HCT116 (cell line): ENCODE measurements at regions not wholly inside any gene's neighbourhood (a gene's known extent, or its start where the extent isn't known, plus 50 kb on each side); places are given as distances from the start of the nearest gene placed in this dataset.

Experiments
- ATAC-seq: fragments of 200-7000 bp; cut with Tn5 transposase; 2 replicates; pipeline ENCODE4 v1.9.1; 2020; ENCODE audit warnings: mild to moderate bottlenecking, moderate library complexity
- BruUV-seq: library from RNA; stranded (reverse); fragments of 400-500 nt; replicated peaks from 2 replicates; lab custom pipeline; 2021; lab: Mats Ljungman, UMichigan
- CTCF ChIA-PET: fragments of 300-600 bp; sonication (Branson Sonifier 250); formaldehyde crosslinking; loops from one replicate; lab custom pipeline; 2021; ENCODE audit warnings: antibody characterized with exemption; lab: Charles Lee
- POLR2A ChIA-PET: fragments of 300-600, 350-600 bp; sonication (Branson Sonifier 250); formaldehyde crosslinking; loops from one replicate; lab custom pipeline; 2021; ENCODE audit warnings: antibody characterized with exemption; lab: Charles Lee
- RAD21 ChIA-PET, 2 experiments: fragments of 300-600 bp; sonication (Branson Sonifier 250); formaldehyde crosslinking; loops; one replicate each; lab custom pipeline; 2023; ENCODE audit warnings: low total read pairs in 2 of 2; ENCODE audit not compliant: uncharacterized antibody in 2 of 2, unreplicated experiment in 2 of 2, low non-redundant PET in 1 of 2; lab: Charles Lee
- DNase-seq: peaks from one replicate; pipeline ENCODE4 v3.0.0-alpha.2; 2010; ENCODE audit warnings: low read depth, low spot score
- H2AFZ ChIP-seq: fragments of 200-600 bp; shearing (Covaris generic), sonication (generic); 2 replicates; pipeline ENCODE4 v1.6.1; 2017; ENCODE audit warnings: low read depth, mixed run types, mixed read lengths, antibody characterized with exemption, low read length; ENCODE audit not compliant: poor library complexity, severe bottlenecking
- H3K27ac ChIP-seq: 2 replicates; pipeline ENCODE4 v1.5.1; 2012; ENCODE audit warnings: low read depth, low read length
- H3K27me3 ChIP-seq: fragments of 200-600 bp; sonication (generic); 2 replicates; pipeline ENCODE4 v1.6.1; 2016; ENCODE audit warnings: mixed run types, low read length, mixed read lengths; ENCODE audit not compliant: insufficient read depth
- H3K36me3 ChIP-seq, 2 experiments: fragments of 200-500 bp in 1 of 2; fragments of 200-600 bp in 1 of 2; sonication (Bioruptor generic) in 1 of 2; sonication (generic) in 1 of 2; 2 replicates each; pipeline versions ENCODE4 v1.5.1 to v1.6.1; 2014 to 2016; ENCODE audit warnings: low read length in 2 of 2, inconsistent platforms in 1 of 2, mixed read lengths in 1 of 2, mixed run types in 1 of 2; ENCODE audit not compliant: insufficient read depth in 2 of 2, control insufficient read depth in 1 of 2
- H3K4me1 ChIP-seq, 2 experiments: fragments of 200-600 bp in 1 of 2; sonication (generic) in 1 of 2; 2 replicates each; pipeline versions ENCODE4 v1.5.1 to v1.6.1; 2012 to 2017; ENCODE audit warnings: low read length in 2 of 2, inconsistent platforms in 1 of 2, mild to moderate bottlenecking in 1 of 2, mixed read lengths in 1 of 2, mixed run types in 1 of 2, moderate library complexity in 1 of 2; ENCODE audit not compliant: insufficient read depth in 2 of 2, control insufficient read depth in 1 of 2
- H3K4me2 ChIP-seq: fragments of 200-600 bp; sonication (generic); 2 replicates; pipeline ENCODE4 v1.6.1; 2017; ENCODE audit warnings: mixed run types, low read length, mixed read lengths
- H3K4me3 ChIP-seq, 2 experiments: fragments of 200-600 bp in 1 of 2; sonication (generic) in 1 of 2; replicated peaks in 1 of 2; 2 replicates each; pipeline ENCODE4 v1.5.1; 2011 to 2016; ENCODE audit warnings: low read length in 2 of 2, control low read depth in 1 of 2, low read depth in 1 of 2, mild to moderate bottlenecking in 1 of 2, mixed read lengths in 1 of 2, mixed run types in 1 of 2
- H3K79me2 ChIP-seq: fragments of 200-600 bp; sonication (generic); 2 replicates; pipeline ENCODE4 v1.6.1; 2017; ENCODE audit warnings: mild to moderate bottlenecking, mixed run types, low read length, moderate library complexity, mixed read lengths; ENCODE audit not compliant: insufficient read depth
- H3K9ac ChIP-seq: fragments of 200-600 bp; sonication (generic); 2 replicates; pipeline ENCODE4 v1.6.1; 2016; ENCODE audit warnings: low read length, mixed read lengths
- H3K9me2 ChIP-seq: fragments of 200-600 bp; sonication (generic), shearing (Covaris generic); 2 replicates; pipeline ENCODE4 v1.6.1; 2017; ENCODE audit warnings: mixed run types, mild to moderate bottlenecking, moderate library complexity; ENCODE audit not compliant: insufficient read depth
- H3K9me3 ChIP-seq, 2 experiments: fragments of 200-500 bp in 1 of 2; fragments of 200-600 bp in 1 of 2; sonication (Bioruptor generic) in 1 of 2; sonication (generic) in 1 of 2; 2 replicates each; pipeline ENCODE4 v1.6.1; 2014 to 2017; ENCODE audit warnings: low read length in 2 of 2, mixed read lengths in 2 of 2, inconsistent platforms in 1 of 2, low read depth in 1 of 2, mild to moderate bottlenecking in 1 of 2, mixed run types in 1 of 2, moderate library complexity in 1 of 2; ENCODE audit not compliant: control insufficient read depth in 1 of 2, insufficient read depth in 1 of 2
- H4K20me1 ChIP-seq: fragments of 200-600 bp; sonication (generic), shearing (Covaris generic); 2 replicates; pipeline ENCODE4 v1.6.1; 2017; ENCODE audit warnings: mixed run types, mild to moderate bottlenecking, moderate library complexity; ENCODE audit not compliant: insufficient read depth
- ATF3 ChIP-seq: IDR thresholded peaks from 2 replicates; pipeline ENCODE4 v1.6.1; 2012
- CBX3 ChIP-seq: IDR thresholded peaks from 2 replicates; pipeline ENCODE4 v1.6.1; 2012; ENCODE audit warnings: low read depth
- CEBPB ChIP-seq: IDR thresholded peaks from 2 replicates; pipeline ENCODE4 v1.6.1; 2012; ENCODE audit warnings: low read depth
- FOSL1 ChIP-seq: IDR thresholded peaks from 2 replicates; pipeline ENCODE4 v1.6.1; 2012; ENCODE audit warnings: low read depth
- JUND ChIP-seq: IDR thresholded peaks from 2 replicates; pipeline ENCODE4 v1.6.1; 2012
- RAD21 ChIP-seq: IDR thresholded peaks from 2 replicates; pipeline ENCODE4 v1.6.1; 2012; ENCODE audit warnings: low read depth, mild to moderate bottlenecking
- TCF7L2 ChIP-seq: IDR thresholded peaks from 2 replicates; pipeline ENCODE4 v1.7.0; 2011; ENCODE audit warnings: borderline replicate concordance, inconsistent platforms; ENCODE audit not compliant: insufficient read depth, insufficient read length; ENCODE audit errors: extremely low read depth
- ZBTB33 ChIP-seq: IDR thresholded peaks from 2 replicates; pipeline ENCODE4 v1.6.1; 2011; ENCODE audit warnings: mild to moderate bottlenecking, low read length, moderate library complexity; ENCODE audit not compliant: insufficient replicate concordance; ENCODE audit errors: extremely low read depth
- ZNF274 ChIP-seq: fragments of 200-500 bp; sonication (Bioruptor generic); IDR thresholded peaks from 2 replicates; pipeline ENCODE4 v1.6.1; 2014; ENCODE audit warnings: mild to moderate bottlenecking, low read depth, low read length, inconsistent platforms
- intact Hi-C: fragments of 100-400 bp; cut with micrococcal nuclease; formaldehyde crosslinking; loops from 2 replicates; pipeline ENCODE4 v1.10.0; 2022

GRCh38 chr11:115718106-115718505, 213.9 kb upstream of the CADM1 start:
- Histone ChIP-seq H3K9me2 (no peaks in the 10 kb centered on the region), H3K27me3 (no peaks in the 10 kb centered on the region), H3K4me1 (no peaks in the 10 kb centered on the region), H3K79me2 (no peaks in the 10 kb centered on the region), H3K27ac (no peak overlapping the region), H3K9ac (no peak overlapping the region), H4K20me1 (no peaks in the 10 kb centered on the region), H3K9me3 (no peaks in the 10 kb centered on the region; a peak in 2 of 4 replicates), H3K36me3 (no peaks in the 10 kb centered on the region), H3K4me3 (no peak overlapping the region), H2AFZ (no peak overlapping the region), H3K4me2 (no peak overlapping the region)
- TF ChIP-seq CBX3 (no peak), ATF3 (no peak), CEBPB (no peak), RAD21 (no peak)
- intact Hi-C loops: no loop called here
- no TSS peak for BruUV-seq
- ATAC-seq: no peak
- RAD21 ChIA-PET: no interaction called here
- CTCF ChIA-PET: no interaction called here
- POLR2A ChIA-PET: no interaction called here
- no peak for DNase-seq

- RAD21 ChIA-PET: no interaction called here
- H2AFZ ChIP-seq: no peak overlapping the region
These were observed 212.7 kb upstream of the CADM1 start for GRCh38 chr11:115716601-115717529.

More at GRCh38 chr11:115716601-115717529, 212.7 kb upstream of the CADM1 start:
- H3K27me3 ChIP-seq: no peaks in the 10 kb centered on the region
- no peaks in the 10 kb centered on the region for H3K36me3 ChIP-seq
- intact Hi-C loops: no loop called here
- H4K20me1 ChIP-seq: no peaks in the 10 kb centered on the region
- H3K9me3 ChIP-seq: no peaks in the 10 kb centered on the region; a peak in 2 of 4 replicates
- no peak overlapping the region for H3K27ac ChIP-seq
- no TSS peak for BruUV-seq
- no peaks in the 10 kb centered on the region for H3K79me2 ChIP-seq
- no peak for DNase-seq
- ChIA-PET POLR2A (no interaction called here), CTCF (no interaction called here)
- H3K9ac ChIP-seq: no peak overlapping the region
- ATAC-seq: no peak
- H3K4me1 ChIP-seq: no peaks in the 10 kb centered on the region
- H3K4me3 ChIP-seq: no peak overlapping the region
- no peak for TF ChIP-seq ZNF274
- no peak for TF ChIP-seq JUND
- TF ChIP-seq ZBTB33: no peak
- TF ChIP-seq TCF7L2: no peak
- no peak for TF ChIP-seq FOSL1
- no peaks in the 10 kb centered on the region for H3K9me2 ChIP-seq
- H3K4me2 ChIP-seq: no peak overlapping the region
